Activated B cell treated with CpG ODN at 0.5 μM for 24 hours (primary cell): ENCODE measurements at regions not wholly inside any gene's neighbourhood (a gene's known extent, or its start where the extent isn't known, plus 50 kb on each side); places are given as distances from the start of the nearest gene placed in this dataset.

Experiments used
- ATAC-seq: fragments of 200-7000 bp; cut with Tn5 transposase; one replicate; pipeline ENCODE4 v1.10.0; 2021; ENCODE audit warnings: low read depth, mild to moderate bottlenecking, moderate library complexity
- CTCF ChIA-PET: fragments of 350-600 bp; sonication (Branson Sonifier 250); formaldehyde crosslinking; loops from one replicate; lab custom pipeline; 2021; ENCODE audit warnings: antibody characterized with exemption; lab: Charles Lee
- POLR2A ChIA-PET: fragments of 350-600 bp; sonication (Branson Sonifier 250); formaldehyde crosslinking; loops from one replicate; lab custom pipeline; 2021; ENCODE audit warnings: antibody characterized with exemption; lab: Charles Lee
- DNase-seq: peaks from one replicate; pipeline ENCODE4 v3.0.0; 2022
- H3K27ac Mint-ChIP-seq: one replicate; pipeline ENCODE4 v1.8.0; 2020; ENCODE audit warnings: mixed read lengths
- H3K27me3 Mint-ChIP-seq: one replicate; pipeline ENCODE4 v1.8.0; 2021; ENCODE audit warnings: mixed read lengths
- H3K36me3 Mint-ChIP-seq: one replicate; pipeline ENCODE4 v1.8.0; 2021; ENCODE audit warnings: low read depth, mixed read lengths
- H3K4me1 Mint-ChIP-seq: one replicate; pipeline ENCODE4 v1.8.0; 2021; ENCODE audit warnings: mixed read lengths
- H3K4me3 Mint-ChIP-seq: one replicate; pipeline ENCODE4 v1.8.0; 2020; ENCODE audit warnings: mild to moderate bottlenecking, mixed read lengths
- H3K9me3 Mint-ChIP-seq: one replicate; pipeline ENCODE4 v1.8.0; 2020; ENCODE audit warnings: mixed read lengths
- intact Hi-C: fragments of 100-400 bp; cut with micrococcal nuclease; formaldehyde crosslinking; loops from one replicate; pipeline ENCODE4 v1.15.1; 2024
- TF ChIP-seq, protein P1 (sequence below): fragments of 200-600 bp; IDR thresholded peaks from one replicate; pipeline ENCODE4 v1.8.0; 2022; ENCODE audit warnings: antibody characterized with exemption, mild to moderate bottlenecking

DNA sequence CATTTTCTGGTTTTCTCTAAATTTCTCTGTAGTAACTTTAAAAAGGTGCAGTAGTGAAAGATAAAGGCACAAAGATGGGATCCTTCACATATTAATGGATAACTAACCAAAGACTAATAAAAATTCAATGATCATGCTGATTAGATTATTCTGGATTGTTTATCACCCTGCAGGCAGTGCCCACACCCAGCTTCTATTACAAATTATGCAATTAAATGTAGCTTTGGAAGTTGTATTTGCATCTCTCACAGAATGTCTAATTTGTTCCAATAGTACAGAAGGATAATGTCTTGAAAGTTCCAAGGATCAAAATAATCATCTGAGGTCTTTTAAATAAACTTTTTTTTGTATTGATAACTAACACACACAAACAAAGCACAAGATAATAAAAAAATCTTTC lies 837.6 kb downstream of the HACE1 start:
- TF ChIP-seq, protein P1, sequence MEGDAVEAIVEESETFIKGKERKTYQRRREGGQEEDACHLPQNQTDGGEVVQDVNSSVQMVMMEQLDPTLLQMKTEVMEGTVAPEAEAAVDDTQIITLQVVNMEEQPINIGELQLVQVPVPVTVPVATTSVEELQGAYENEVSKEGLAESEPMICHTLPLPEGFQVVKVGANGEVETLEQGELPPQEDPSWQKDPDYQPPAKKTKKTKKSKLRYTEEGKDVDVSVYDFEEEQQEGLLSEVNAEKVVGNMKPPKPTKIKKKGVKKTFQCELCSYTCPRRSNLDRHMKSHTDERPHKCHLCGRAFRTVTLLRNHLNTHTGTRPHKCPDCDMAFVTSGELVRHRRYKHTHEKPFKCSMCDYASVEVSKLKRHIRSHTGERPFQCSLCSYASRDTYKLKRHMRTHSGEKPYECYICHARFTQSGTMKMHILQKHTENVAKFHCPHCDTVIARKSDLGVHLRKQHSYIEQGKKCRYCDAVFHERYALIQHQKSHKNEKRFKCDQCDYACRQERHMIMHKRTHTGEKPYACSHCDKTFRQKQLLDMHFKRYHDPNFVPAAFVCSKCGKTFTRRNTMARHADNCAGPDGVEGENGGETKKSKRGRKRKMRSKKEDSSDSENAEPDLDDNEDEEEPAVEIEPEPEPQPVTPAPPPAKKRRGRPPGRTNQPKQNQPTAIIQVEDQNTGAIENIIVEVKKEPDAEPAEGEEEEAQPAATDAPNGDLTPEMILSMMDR = no peak
- POLR2A ChIA-PET = no interaction called here
- peaks cover 4% of the 10 kb centered on the region for H3K9me3 Mint-ChIP-seq
- ATAC-seq (no peak), DNase-seq (no peak)
- H3K27ac Mint-ChIP-seq = no peak overlapping the region
- CTCF ChIA-PET = no interaction called here
- H3K4me3 Mint-ChIP-seq = no peak overlapping the region
- intact Hi-C loops = no loop called here
- H3K36me3 Mint-ChIP-seq = no peaks in the 10 kb centered on the region
- H3K27me3 Mint-ChIP-seq = no peaks in the 10 kb centered on the region
- no peaks in the 10 kb centered on the region for H3K4me1 Mint-ChIP-seq

DNA sequence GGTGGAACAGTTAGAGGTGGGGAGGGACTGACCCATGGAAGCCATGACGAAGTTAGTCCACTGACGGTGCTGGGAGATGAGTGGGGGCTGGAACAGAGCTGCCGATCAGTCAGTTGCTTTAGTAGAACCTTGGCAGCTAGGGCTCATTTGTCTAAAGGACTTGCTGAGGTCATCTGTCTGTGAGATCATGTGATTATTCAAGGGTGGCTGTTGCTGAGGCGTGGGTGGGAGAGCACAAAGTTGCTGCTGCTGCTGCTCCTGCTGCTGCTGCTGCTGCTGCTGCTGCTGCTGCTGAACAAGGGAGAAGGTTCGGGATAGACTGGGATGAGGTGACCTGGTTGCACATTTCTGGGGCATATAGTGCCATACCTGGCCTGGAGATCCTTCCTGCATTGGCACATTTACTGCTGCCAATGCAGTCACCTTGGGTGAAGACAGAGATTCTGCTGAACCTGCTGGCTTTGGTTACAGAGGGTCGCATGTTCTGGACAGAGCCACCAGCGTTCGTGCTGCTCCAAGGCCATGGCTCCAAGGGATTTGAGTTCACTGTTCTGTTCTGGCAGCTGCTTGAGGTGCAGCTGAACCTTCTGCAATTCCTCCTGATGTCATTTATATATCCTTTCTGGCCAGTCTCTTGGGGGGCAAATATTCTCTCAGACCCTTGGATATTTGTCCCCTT lies 840.5 kb downstream of the HACE1 start:
- H3K27me3 Mint-ChIP-seq = no peaks in the 10 kb centered on the region
- intact Hi-C loops = no loop called here
- POLR2A ChIA-PET = no interaction called here
- TF ChIP-seq, protein P1 = no peak
- H3K36me3 Mint-ChIP-seq = no peaks in the 10 kb centered on the region
- no peak overlapping the region for H3K27ac Mint-ChIP-seq
- CTCF ChIA-PET = no interaction called here
- H3K4me3 Mint-ChIP-seq = no peak overlapping the region
- ATAC-seq (no peak), DNase-seq (no peak)
- no peaks in the 10 kb centered on the region for H3K4me1 Mint-ChIP-seq
- no peaks in the 10 kb centered on the region for H3K9me3 Mint-ChIP-seq

DNA sequence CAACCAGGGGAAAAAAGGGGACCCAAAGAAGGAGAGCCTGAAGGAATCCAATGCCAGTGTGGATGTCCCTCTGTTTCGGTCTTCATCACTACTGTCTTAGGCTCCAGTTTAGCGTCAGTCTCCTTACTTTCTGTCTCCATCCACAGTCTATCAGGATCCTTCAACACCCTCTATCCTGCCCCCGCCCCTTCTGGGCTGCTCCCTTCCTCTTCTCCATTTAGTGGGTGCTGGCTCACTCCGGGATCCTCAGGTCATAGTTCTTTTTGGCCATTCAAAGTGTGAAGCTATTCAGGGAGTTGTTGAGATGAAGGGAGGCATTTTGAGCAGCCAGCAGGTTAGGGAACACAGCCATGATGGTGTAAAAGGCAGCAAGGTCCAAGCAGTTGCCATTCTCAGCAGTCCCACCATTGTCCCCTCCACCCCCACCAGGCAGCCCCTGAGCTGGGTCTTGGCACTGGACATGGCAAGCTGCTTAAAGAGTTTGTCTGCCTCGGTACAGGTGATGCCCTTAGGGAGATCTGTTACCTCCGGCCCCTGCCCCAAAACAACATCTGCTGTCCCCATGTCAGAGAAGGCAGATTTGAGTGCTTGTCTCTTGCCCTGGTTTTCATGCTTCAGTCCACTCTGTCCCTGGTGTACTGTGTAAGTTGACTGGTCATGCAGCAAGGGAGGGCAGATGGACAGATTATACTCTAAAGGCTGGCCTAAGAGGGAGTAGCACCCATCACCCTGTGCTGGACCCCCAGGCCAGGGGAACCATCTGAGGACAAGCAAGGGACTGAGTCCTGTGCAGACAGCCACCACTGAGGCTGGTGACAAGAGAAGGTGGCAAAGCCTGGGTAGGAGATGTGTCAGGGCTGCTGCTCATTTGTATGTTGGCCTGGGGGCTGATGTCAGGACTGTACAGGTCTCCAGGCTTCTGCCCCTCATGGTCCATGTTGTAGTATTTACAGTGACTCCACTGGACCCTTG lies 842.0 kb downstream of the HACE1 start:
- intact Hi-C loops = no loop called here
- Mint-ChIP-seq H3K4me1 (no peaks in the 10 kb centered on the region), H3K36me3 (no peaks in the 10 kb centered on the region), H3K4me3 (no peak overlapping the region), H3K9me3 (no peaks in the 10 kb centered on the region), H3K27me3 (no peaks in the 10 kb centered on the region), H3K27ac (no peak overlapping the region)
- CTCF ChIA-PET = no interaction called here
- TF ChIP-seq, protein P1 = no peak
- DNase-seq = no peak
- no peak for ATAC-seq
- POLR2A ChIA-PET = no interaction called here

DNA sequence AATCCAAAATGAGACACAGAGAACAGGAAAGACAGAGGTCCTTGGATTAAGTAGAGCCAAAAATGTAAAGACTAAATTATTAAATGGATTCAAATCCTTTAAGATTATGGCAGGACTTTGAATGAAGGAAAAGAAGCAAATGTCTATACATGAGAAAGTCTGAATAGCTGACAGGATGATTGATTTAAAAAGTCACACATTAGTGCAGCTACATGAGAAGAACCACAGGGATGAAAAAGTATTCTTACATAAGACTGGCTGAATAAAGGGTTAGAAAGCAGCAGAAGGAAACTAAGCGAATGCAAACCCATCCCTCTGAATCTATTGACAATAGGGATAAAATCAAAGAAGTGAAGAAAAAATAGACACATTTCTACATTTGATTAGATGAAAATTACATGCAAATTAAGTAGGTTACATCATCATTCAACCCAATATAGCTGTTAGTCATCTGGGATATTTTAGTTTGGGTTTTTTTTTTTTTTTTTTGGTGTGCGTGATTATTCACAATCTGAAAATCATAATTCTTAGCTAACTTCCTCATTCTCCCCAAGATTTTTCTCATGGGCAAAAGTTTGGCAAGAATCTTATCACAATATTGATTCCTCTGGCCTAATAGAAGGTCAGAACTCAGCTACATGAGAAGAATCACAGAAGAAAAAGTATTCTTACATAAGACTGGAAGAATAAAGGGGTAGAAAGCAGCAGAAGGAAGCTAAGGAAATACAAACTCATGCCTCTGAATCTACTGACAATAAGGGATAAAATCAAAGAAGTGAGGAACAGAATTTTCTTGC lies 845.4 kb downstream of the HACE1 start:
- Mint-ChIP-seq H3K4me3 (no peak overlapping the region), H3K27ac (no peak overlapping the region), H3K4me1 (no peaks in the 10 kb centered on the region), H3K36me3 (no peaks in the 10 kb centered on the region), H3K9me3 (no peaks in the 10 kb centered on the region), H3K27me3 (no peaks in the 10 kb centered on the region)
- CTCF ChIA-PET = no interaction called here
- DNase-seq = no peak
- no peak for ATAC-seq
- TF ChIP-seq, protein P1 = no peak
- POLR2A ChIA-PET = no interaction called here
- intact Hi-C loops = no loop called here
